Tibial artery (tissue), 4 donors: ENCODE measurements at regions not wholly inside any gene's neighbourhood (a gene's known extent, or its start where the extent isn't known, plus 50 kb on each side); places are given as distances from the start of the nearest gene placed in this dataset.

Source experiments
- DNase-seq, 2 donors: peaks; one replicate each; pipeline ENCODE4 v3.0.0-alpha.2; 2019
- H3K27ac ChIP-seq, 2 donors: fragments of 200-600 bp; sonication (generic) in 1 of 2; 1 replicate in 1 of 2; 2 replicates in 1 of 2; pipeline ENCODE4 v1.5.1; 2018 to 2019; ENCODE audit warnings: mild to moderate bottlenecking in 1 of 2
- H3K27me3 ChIP-seq, 2 donors: fragments of 200-600 bp; sonication (generic) in 1 of 2; one replicate each; pipeline versions ENCODE4 v1.5.1 to v1.6.0; 2016 to 2019
- H3K36me3 ChIP-seq, 3 donors: fragments of 200-600 bp; sonication (generic) in 2 of 3; one replicate each; pipeline ENCODE4 v1.5.1; 2016 to 2019; ENCODE audit warnings: mild to moderate bottlenecking in 2 of 3
- H3K4me1 ChIP-seq, 4 donors: fragments of 200-600 bp; sonication (generic) in 2 of 4; 1 replicate in 3 of 4; 2 replicates in 1 of 4; pipeline ENCODE4 v1.5.1; 2016 to 2019
- H3K4me3 ChIP-seq, 2 donors: fragments of 200-600 bp; sonication (generic) in 1 of 2; 1 replicate in 1 of 2; 2 replicates in 1 of 2; pipeline ENCODE4 v1.5.1; 2018 to 2019; ENCODE audit warnings: mild to moderate bottlenecking in 2 of 2
- H3K9me3 ChIP-seq, 3 donors: fragments of 200-600 bp; sonication (generic) in 1 of 3; one replicate each; pipeline ENCODE4 v1.5.1; 2016 to 2019
- CTCF ChIP-seq, 2 experiments: fragments of 200-600 bp in 1 of 2; fragments of 450-650 bp in 1 of 2; IDR thresholded peaks; one replicate each; pipeline ENCODE4 v1.5.1; 2017 to 2019; ENCODE audit warnings: antibody characterized with exemption in 2 of 2, mild to moderate bottlenecking in 1 of 2, moderate library complexity in 1 of 2
- intact Hi-C: fragments of 100-400 bp; cut with DNase I; formaldehyde crosslinking; loops from one replicate; pipeline ENCODE4 v1.15.0; 2023; ENCODE audit warnings: low total_unique reads

GRCh38 chr3:110577854-110578253 is 493.8 kb upstream of the NECTIN3 start:
- Histone ChIP-seq H3K4me1 (peaks cover 0 to 19% (median 0%) of the 10 kb centered on the region in 4 donors), H3K36me3 (no peaks in the 10 kb centered on the region), H3K27ac (no peak overlapping the region), H3K9me3 (no peaks in the 10 kb centered on the region), H3K27me3 (no peaks in the 10 kb centered on the region), H3K4me3 (no peak overlapping the region)
- intact Hi-C loops = no loop called here
- no peak for TF ChIP-seq CTCF (IDR thresholded peaks at IDR 0.05)
- DNase-seq = no peak

- H3K4me1 ChIP-seq = peaks cover 0 to 19% (median 0%) of the 10 kb centered on the region in 4 donors
- H3K27ac ChIP-seq = no peak overlapping the region
- H3K9me3 ChIP-seq = no peaks in the 10 kb centered on the region
- H3K36me3 ChIP-seq = no peaks in the 10 kb centered on the region
- no peaks in the 10 kb centered on the region for H3K27me3 ChIP-seq
- TF ChIP-seq CTCF (IDR thresholded peaks at IDR 0.05) = no peak
- no peak overlapping the region for H3K4me3 ChIP-seq
- no peak for DNase-seq
- intact Hi-C loops = no loop called here
These were observed 491.6 kb upstream of the NECTIN3 start for GRCh38 chr3:110579840-110580550.

- Histone ChIP-seq H3K4me3 (no peak overlapping the region), H3K27me3 (no peaks in the 10 kb centered on the region), H3K36me3 (no peaks in the 10 kb centered on the region), H3K4me1 (peaks cover 0 to 17% (median 0%) of the 10 kb centered on the region in 4 donors), H3K9me3 (no peaks in the 10 kb centered on the region), H3K27ac (no peak overlapping the region)
- no peak for TF ChIP-seq CTCF (IDR thresholded peaks at IDR 0.05)
- intact Hi-C loops = no loop called here
- DNase-seq = no peak
These were observed 488.2 kb upstream of the NECTIN3 start for GRCh38 chr3:110583373-110583935.

- DNase-seq = no peak
- Histone ChIP-seq H3K4me3 (no peak overlapping the region), H3K27me3 (no peaks in the 10 kb centered on the region), H3K9me3 (no peaks in the 10 kb centered on the region), H3K4me1 (peaks cover 0 to 17% (median 3%) of the 10 kb centered on the region in 4 donors), H3K27ac (no peak overlapping the region), H3K36me3 (no peaks in the 10 kb centered on the region)
- intact Hi-C loops = no loop called here
- no peak for TF ChIP-seq CTCF (IDR thresholded peaks at IDR 0.05)
These were observed 482.7 kb upstream of the NECTIN3 start for GRCh38 chr3:110588906-110589305.

- Histone ChIP-seq H3K9me3 (no peaks in the 10 kb centered on the region), H3K27me3 (no peaks in the 10 kb centered on the region), H3K36me3 (no peaks in the 10 kb centered on the region), H3K4me3 (no peak overlapping the region), H3K4me1 (peaks cover 0 to 17% (median 3%) of the 10 kb centered on the region in 4 donors), H3K27ac (no peak overlapping the region)
- intact Hi-C loops = no loop called here
- DNase-seq = no peak
- TF ChIP-seq CTCF (IDR thresholded peaks at IDR 0.05) = no peak
These were observed 482.3 kb upstream of the NECTIN3 start for GRCh38 chr3:110589341-110589740.
